ENCODE measurements at regions not wholly inside any gene's neighbourhood (a gene's known extent, or its start where the extent isn't known, plus 50 kb on each side); places are given as distances from the start of the nearest gene placed in this dataset.

DNA sequence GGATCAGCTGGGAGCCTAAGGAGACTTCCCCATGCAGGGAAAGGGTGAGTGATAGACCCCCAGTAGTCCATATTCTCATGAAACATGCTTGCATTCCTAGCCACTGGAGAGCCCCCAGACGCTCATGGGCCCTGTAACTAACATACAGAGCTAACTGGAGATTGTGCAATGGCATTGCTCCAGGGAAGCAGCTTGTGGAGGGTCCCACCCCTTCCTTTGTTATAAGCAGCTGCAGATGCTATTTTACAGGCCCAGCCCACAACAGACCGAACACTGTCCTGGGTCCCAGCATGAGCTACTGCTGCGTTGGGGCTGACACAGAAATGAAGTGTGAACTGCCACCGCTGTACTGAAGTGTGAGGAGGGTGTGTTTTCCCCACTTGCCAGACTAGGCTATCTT is 1465.7 kb upstream of the DIAPH2 start:
- Histone ChIP-seq H3K27me3 (ENCODE audit: control insufficient read depth, insufficient read depth, low read length) (no peaks in the 10 kb centered on the region), H3K36me3 (ENCODE audit: control insufficient read depth, insufficient read depth, low read length) (no peaks in the 10 kb centered on the region), H3K4me3 (ENCODE audit: low read depth, low read length) (no peak overlapping the region)
- DNase-seq (ENCODE audit: low read depth) = no peak
- no peak for TF ChIP-seq CTCF (IDR thresholded peaks at IDR 0.05; ENCODE audit: insufficient read depth, low read length, severe bottlenecking)
- no peak for FAIRE-seq

DNA sequence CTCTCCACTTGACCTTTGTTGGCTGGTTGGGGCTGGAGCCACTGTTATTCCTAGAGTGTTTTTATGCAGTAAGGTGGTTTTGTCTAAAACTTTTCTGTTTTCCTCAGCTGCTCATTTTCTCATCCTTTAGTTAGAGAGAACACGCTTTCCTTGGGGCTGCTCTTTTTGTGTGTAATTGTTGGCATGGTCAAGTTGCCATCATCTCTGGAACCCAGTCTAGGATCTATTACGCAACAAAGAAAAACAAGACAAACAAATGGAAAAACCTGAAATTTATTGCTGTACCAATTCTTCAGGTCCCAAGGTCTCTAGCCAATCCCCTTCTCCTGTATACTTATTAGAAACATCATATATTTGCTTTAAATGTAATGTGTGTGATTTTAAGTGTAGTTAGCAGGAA is 1436.3 kb upstream of the DIAPH2 start:
- Histone ChIP-seq H3K4me3 (ENCODE audit: low read depth, low read length) (no peak overlapping the region), H3K36me3 (ENCODE audit: control insufficient read depth, insufficient read depth, low read length) (no peaks in the 10 kb centered on the region), H3K27me3 (ENCODE audit: control insufficient read depth, insufficient read depth, low read length) (no peaks in the 10 kb centered on the region)
- no peak for FAIRE-seq
- TF ChIP-seq CTCF (IDR thresholded peaks at IDR 0.05; ENCODE audit: insufficient read depth, low read length, severe bottlenecking) = no peak
- no peak for DNase-seq (ENCODE audit: low read depth)

- TF ChIP-seq CTCF (IDR thresholded peaks at IDR 0.05; ENCODE audit: insufficient read depth, low read length, severe bottlenecking) = no peak
- FAIRE-seq (no peak), DNase-seq (ENCODE audit: low read depth) (peak; percentile 13)
- no peak overlapping the region for H3K4me3 ChIP-seq (ENCODE audit: low read depth, low read length)
- H3K36me3 ChIP-seq (ENCODE audit: control insufficient read depth, insufficient read depth, low read length) = no peaks in the 10 kb centered on the region
- no peaks in the 10 kb centered on the region for H3K27me3 ChIP-seq (ENCODE audit: control insufficient read depth, insufficient read depth, low read length)
Observed at GRCh38 chrX:95290455-95290854, 1394.2 kb upstream of the DIAPH2 start.

DNA sequence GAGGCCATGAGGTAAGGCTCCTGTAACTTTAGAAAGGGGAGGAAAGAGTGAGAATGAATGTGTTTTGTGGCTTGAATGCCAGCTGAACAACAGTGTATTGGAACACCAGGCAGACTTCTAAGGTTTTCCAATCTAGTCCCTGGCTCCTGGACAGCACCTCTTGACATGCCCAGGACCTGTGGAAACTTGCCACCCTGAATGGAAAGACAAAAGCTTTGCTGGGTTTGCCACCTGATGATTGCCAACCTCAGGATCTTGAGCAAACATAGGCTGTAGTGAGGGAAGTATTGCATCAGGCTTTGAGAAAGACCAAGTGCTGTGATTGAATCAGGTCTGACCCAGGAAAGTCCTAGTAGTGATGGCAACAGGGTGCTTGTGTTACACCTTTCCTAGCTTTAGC is 1393.1 kb upstream of the DIAPH2 start:
- DNase-seq (ENCODE audit: low read depth) (peak; percentile 91), FAIRE-seq (peak; percentile 97)
- Histone ChIP-seq H3K36me3 (ENCODE audit: control insufficient read depth, insufficient read depth, low read length) (no peaks in the 10 kb centered on the region), H3K4me3 (ENCODE audit: low read depth, low read length) (no peak overlapping the region), H3K27me3 (ENCODE audit: control insufficient read depth, insufficient read depth, low read length) (no peaks in the 10 kb centered on the region)
- TF ChIP-seq CTCF (IDR thresholded peaks at IDR 0.05; ENCODE audit: insufficient read depth, low read length, severe bottlenecking) = no peak

DNA sequence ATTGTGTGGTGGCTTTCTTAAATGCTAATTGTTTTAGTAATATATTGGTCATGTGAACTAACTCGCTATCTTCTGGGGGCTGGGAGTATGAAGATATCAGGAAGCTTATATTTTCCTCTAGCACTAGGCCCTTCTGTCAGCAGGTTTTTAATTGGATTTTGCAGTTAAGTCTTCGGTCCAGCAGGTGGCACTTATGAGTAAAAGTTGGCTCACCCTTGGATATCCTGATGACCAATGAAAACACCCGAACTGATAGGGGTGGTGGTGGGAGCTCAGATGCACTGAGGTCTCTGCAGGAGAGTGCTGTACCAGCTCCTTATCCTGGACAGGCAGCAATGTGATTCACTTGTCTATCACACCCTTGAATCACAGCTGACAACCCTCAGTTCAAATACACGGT is 1365.8 kb upstream of the DIAPH2 start:
- Histone ChIP-seq H3K36me3 (ENCODE audit: control insufficient read depth, insufficient read depth, low read length) (no peaks in the 10 kb centered on the region), H3K4me3 (ENCODE audit: low read depth, low read length) (no peak overlapping the region), H3K27me3 (ENCODE audit: control insufficient read depth, insufficient read depth, low read length) (no peaks in the 10 kb centered on the region)
- peak; percentile 48 for TF ChIP-seq CTCF (IDR thresholded peaks at IDR 0.05; ENCODE audit: insufficient read depth, low read length, severe bottlenecking)
- DNase-seq (ENCODE audit: low read depth) (peak; percentile 9), FAIRE-seq (no peak)

DNA sequence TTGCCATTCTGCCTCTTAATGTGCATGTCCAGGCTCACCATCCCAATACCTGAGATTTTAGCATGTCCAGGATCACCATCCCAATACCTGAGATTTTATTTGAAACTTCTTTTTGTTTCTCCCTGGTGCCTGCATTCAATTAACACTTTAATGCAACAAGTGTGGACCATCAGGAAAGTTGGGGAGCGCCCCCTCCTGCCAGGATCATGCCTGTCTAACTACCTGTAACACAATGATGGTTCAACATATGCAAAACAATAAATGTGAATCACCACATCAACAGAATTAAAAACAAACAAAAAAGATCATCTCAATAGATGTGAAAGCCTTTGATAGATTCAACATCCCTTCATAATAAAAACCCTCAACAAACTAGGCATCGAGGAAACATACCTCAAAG is 1359.5 kb upstream of the DIAPH2 start:
- no peak for TF ChIP-seq CTCF (IDR thresholded peaks at IDR 0.05; ENCODE audit: insufficient read depth, low read length, severe bottlenecking)
- Histone ChIP-seq H3K4me3 (ENCODE audit: low read depth, low read length) (no peak overlapping the region), H3K27me3 (ENCODE audit: control insufficient read depth, insufficient read depth, low read length) (no peaks in the 10 kb centered on the region), H3K36me3 (ENCODE audit: control insufficient read depth, insufficient read depth, low read length) (no peaks in the 10 kb centered on the region)
- no peak for FAIRE-seq
- no peak for DNase-seq (ENCODE audit: low read depth)
